Body of pancreas (tissue), 4 donors: ENCODE measurements at regions not wholly inside any gene's neighbourhood (a gene's known extent, or its start where the extent isn't known, plus 50 kb on each side); places are given as distances from the start of the nearest gene placed in this dataset.

ENCODE experiments used
- ATAC-seq: fragments of 150-250 bp; one replicate; pipeline ENCODE4 v1.9.1; 2016
- DNase-seq, 4 donors: peaks; one replicate each; pipeline ENCODE4 v3.0.0-alpha.2; 2019
- H3K27ac ChIP-seq, 4 donors: fragments of 200-600 bp; sonication (generic); 1 replicate in 3 of 4; 2 replicates in 1 of 4; pipeline versions ENCODE4 v1.5.1 to v1.6.1; 2016 to 2019; ENCODE audit warnings: mild to moderate bottlenecking in 1 of 4, mixed read lengths in 1 of 4, moderate library complexity in 1 of 4
- H3K27me3 ChIP-seq, 2 donors: fragments of 200-600 bp; sonication (generic); one replicate each; pipeline ENCODE4 v1.6.0; 2016; ENCODE audit warnings: mild to moderate bottlenecking in 1 of 2
- H3K36me3 ChIP-seq, 2 donors: fragments of 200-600 bp; sonication (generic); replicated peaks in 1 of 2; 2 replicates each; pipeline ENCODE4 v1.5.1; 2016; ENCODE audit warnings: low read depth in 2 of 2; ENCODE audit not compliant: insufficient read depth in 1 of 2
- H3K4me1 ChIP-seq: fragments of 200-600 bp; sonication (generic); one replicate; pipeline ENCODE4 v1.6.0; 2016
- H3K4me3 ChIP-seq, 2 donors: fragments of 200-600 bp; sonication (generic); 1 replicate in 1 of 2; 2 replicates in 1 of 2; pipeline ENCODE4 v1.5.1; 2016 to 2019
- H3K9me3 ChIP-seq, 3 donors: fragments of 200-600 bp; sonication (generic); 1 replicate in 2 of 3; 2 replicates in 1 of 3; pipeline ENCODE4 v1.5.1; 2016
- POLR2A ChIP-seq, 3 donors: fragments of 450-650 bp; IDR thresholded peaks; one replicate each; pipeline ENCODE4 v1.6.1; 2016; ENCODE audit warnings: antibody characterized with exemption in 3 of 3, mild to moderate bottlenecking in 2 of 3
- WGBS, 2 donors: methylation state at CpG; one replicate each; pipeline ENCODE4 v1.1.5; 2017; 5-methylcytosine and 5-hydroxymethylcytosine counted together
- intact Hi-C: fragments of 100-400 bp; cut with DNase I; formaldehyde crosslinking; loops from one replicate; pipeline ENCODE4 v1.15.1; 2023
- TF ChIP-seq, protein P1 (sequence below), 7 experiments: fragments of 450-650 bp in 4 of 7; fragments of 200-600 bp in 3 of 7; sonication (generic) in 3 of 7; IDR thresholded peaks; one replicate each; pipeline ENCODE4 v1.5.1; 2016 to 2019; ENCODE audit warnings: antibody characterized with exemption in 7 of 7

DNA sequence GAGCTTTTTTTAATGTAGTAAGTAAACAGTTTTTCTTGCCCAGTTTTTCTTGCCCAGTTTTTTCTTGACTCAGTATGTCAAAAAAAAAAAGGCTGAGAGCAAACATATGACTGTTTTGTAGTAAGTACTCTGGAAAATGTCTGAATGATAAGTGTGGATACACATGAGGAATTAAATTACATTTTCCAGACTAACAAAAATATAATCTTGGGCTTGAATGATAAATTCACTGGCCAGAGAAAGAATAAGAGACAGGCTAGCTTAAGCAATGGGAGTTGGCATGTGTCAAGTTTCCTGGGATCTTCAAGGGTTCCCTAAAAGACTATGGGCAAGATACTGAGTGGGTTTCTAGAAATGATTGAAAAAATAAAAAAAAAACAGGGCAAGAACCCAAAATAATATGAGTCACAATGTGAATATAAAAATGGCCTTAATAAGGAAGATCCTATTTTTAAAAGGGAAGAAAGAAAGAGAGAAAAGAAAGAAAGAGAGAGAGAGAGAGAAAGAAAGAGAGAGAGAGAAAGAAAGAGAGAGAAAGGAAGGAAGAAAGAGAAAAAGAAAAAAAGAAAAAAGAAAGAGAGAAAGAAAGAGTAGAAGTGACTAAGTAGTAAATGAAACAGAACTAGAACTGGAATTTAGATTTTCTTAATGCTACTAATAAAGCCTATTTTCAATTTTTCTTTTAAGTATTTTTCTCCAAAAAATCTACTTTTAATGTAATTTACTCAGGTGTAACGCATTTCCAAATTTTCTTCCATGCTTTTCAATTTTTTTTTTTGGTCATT is 60.2 kb downstream of the TFPI2 start:
- Histone ChIP-seq H3K9me3 (no peaks in the 10 kb centered on the region), H3K4me3 (no peak overlapping the region), H3K27me3 (no peaks in the 10 kb centered on the region), H3K27ac (no peak overlapping the region), H3K4me1 (no peaks in the 10 kb centered on the region), H3K36me3 (no peaks in the 10 kb centered on the region)
- WGBS, 2 donors = 79 to 86% methylated on average over 1 of the region's 1 CpG
- intact Hi-C loops = no loop called here
- TF ChIP-seq POLR2A (IDR thresholded peaks at IDR 0.05) = no peak
- TF ChIP-seq, protein P1, sequence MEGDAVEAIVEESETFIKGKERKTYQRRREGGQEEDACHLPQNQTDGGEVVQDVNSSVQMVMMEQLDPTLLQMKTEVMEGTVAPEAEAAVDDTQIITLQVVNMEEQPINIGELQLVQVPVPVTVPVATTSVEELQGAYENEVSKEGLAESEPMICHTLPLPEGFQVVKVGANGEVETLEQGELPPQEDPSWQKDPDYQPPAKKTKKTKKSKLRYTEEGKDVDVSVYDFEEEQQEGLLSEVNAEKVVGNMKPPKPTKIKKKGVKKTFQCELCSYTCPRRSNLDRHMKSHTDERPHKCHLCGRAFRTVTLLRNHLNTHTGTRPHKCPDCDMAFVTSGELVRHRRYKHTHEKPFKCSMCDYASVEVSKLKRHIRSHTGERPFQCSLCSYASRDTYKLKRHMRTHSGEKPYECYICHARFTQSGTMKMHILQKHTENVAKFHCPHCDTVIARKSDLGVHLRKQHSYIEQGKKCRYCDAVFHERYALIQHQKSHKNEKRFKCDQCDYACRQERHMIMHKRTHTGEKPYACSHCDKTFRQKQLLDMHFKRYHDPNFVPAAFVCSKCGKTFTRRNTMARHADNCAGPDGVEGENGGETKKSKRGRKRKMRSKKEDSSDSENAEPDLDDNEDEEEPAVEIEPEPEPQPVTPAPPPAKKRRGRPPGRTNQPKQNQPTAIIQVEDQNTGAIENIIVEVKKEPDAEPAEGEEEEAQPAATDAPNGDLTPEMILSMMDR (IDR thresholded peaks at IDR 0.05) = no peak
- no peak for ATAC-seq
- no peak for DNase-seq

DNA sequence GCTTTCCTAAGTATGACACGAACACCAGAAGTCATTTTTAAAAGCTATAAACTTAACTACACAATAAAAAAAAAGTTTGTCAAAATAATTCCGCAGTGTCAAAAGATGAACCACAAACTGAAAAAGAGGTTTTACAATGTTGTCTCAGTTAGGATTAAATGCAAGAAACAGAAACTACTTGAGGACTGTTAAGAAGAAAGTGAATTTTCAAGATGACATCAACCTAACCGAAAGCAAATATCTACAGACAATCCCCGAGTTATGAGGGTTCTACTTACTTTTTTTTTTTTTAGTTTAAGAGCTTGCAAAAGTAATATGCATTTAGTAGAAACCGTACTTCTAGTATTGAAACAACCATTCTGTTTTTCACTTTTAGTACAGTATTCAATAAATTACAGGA is 62.3 kb downstream of the TFPI2 start:
- DNase-seq = no peak
- Histone ChIP-seq H3K27me3 (no peaks in the 10 kb centered on the region), H3K36me3 (no peaks in the 10 kb centered on the region), H3K4me1 (no peaks in the 10 kb centered on the region), H3K27ac (no peak overlapping the region), H3K9me3 (no peaks in the 10 kb centered on the region), H3K4me3 (no peak overlapping the region)
- intact Hi-C loops = no loop called here
- WGBS, 2 donors = 57 to 74% methylated on average over 5 of the region's 5 CpGs
- ATAC-seq = no peak
- TF ChIP-seq, protein P1 (IDR thresholded peaks at IDR 0.05) = no peak
- no peak for TF ChIP-seq POLR2A (IDR thresholded peaks at IDR 0.05)

DNA sequence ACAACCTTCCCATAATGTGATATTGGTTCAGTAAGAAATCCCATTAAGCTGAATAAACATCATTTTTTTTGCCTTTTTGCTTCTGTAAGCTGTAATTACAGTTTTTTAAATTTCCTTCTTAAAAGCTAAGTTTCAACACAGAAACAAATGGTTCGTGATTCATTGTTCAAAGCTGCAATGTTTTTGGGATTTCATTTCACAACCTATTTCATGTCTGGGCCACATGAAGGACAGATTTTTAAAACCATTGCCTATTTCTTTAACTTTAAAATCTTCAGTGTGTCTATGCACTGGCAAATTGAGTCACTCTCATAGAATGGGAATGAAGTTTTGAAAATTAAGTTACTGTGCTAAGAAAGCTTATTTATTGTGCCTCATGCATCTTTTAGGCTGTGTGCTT is 66.9 kb downstream of the TFPI2 start:
- 69 to 81% methylated on average over 1 of the region's 1 CpG for WGBS, 2 donors
- H3K27me3 ChIP-seq = no peaks in the 10 kb centered on the region
- no peak for ATAC-seq

DNA sequence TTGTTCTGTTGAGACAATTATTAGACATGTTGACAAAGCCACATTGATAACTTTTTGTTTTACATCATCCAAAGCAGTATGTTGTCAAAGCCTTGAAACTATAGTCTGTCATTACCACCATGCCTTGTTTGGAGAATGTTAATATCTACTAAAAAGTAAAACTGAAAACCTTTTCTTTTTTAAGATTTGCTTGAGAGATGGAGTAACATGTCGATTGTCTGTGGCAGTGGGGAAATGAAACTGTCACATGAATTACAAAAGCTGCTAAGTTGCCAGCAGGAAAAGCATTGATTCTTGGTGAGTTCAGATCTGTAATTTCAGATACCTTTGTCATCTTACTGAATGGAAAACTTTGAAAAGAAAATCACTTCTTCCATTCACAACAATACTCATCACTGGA is 69.1 kb downstream of the TFPI2 start:
- 18 to 26% methylated on average over 1 of the region's 1 CpG for WGBS, 2 donors

More for the DNA sequence above, 66.9 kb downstream of the TFPI2 start:
- H3K9me3 ChIP-seq = no peaks in the 10 kb centered on the region
- TF ChIP-seq, protein P1 (IDR thresholded peaks at IDR 0.05) = no peak
- no peak for TF ChIP-seq POLR2A (IDR thresholded peaks at IDR 0.05)
- intact Hi-C loops = no loop called here
- no peak overlapping the region for H3K4me3 ChIP-seq
- no peaks in the 10 kb centered on the region for H3K4me1 ChIP-seq
- no peaks in the 10 kb centered on the region for H3K36me3 ChIP-seq
- no peak overlapping the region for H3K27ac ChIP-seq
- no peak for DNase-seq

More for the DNA sequence above, 69.1 kb downstream of the TFPI2 start:
- TF ChIP-seq, protein P1 (IDR thresholded peaks at IDR 0.05) = no peak
- no peak for TF ChIP-seq POLR2A (IDR thresholded peaks at IDR 0.05)
- Histone ChIP-seq H3K4me3 (no peak overlapping the region), H3K4me1 (no peaks in the 10 kb centered on the region), H3K9me3 (no peaks in the 10 kb centered on the region), H3K36me3 (no peaks in the 10 kb centered on the region), H3K27ac (no peak overlapping the region), H3K27me3 (no peaks in the 10 kb centered on the region)
- DNase-seq = no peak
- intact Hi-C loops = no loop called here
- ATAC-seq = no peak
